ENCODE measurements at regions not wholly inside any gene's neighbourhood (a gene's known extent, or its start where the extent isn't known, plus 50 kb on each side); places are given as distances from the start of the nearest gene placed in this dataset.
"Not testable (repeated sequence)": the region's sequence is repeated elsewhere in the genome, so short reads cannot be mapped to it uniquely, and the experiment has no call there.

GRCh38 chr22:38375784-38376183 is 58.6 kb upstream of the CSNK1E start:
- DNase-seq (ENCODE audit: low read depth, low spot score); H3K4me3 ChIP-seq (ENCODE audit: low read depth, low read length); POLR2A ChIA-PET; CTCF ChIA-PET: not testable (repeated sequence)

DNA sequence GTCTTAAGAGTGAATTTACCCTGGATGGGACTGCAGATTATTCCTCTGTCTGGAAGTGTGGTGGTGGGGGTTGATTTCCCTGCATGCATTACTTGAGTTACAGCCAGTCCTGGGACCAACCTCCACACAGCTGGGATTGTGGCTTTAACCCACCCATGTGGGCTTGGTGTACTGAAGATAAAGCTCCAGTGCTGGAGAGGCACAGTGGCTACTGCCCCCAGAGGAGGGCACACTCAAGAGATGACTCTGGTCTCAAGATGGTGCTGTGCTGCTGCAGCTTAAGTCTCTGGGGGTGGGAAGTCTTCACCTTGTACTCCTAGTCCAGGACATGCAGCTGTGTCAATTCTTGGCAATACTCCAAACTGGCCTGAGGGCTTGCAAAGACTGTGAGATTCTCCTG is 57.8 kb upstream of the CSNK1E start:
- CTCF ChIA-PET; POLR2A ChIA-PET; H3K4me3 ChIP-seq (ENCODE audit: low read depth, low read length); DNase-seq (ENCODE audit: low read depth, low spot score): not testable (repeated sequence)

DNA sequence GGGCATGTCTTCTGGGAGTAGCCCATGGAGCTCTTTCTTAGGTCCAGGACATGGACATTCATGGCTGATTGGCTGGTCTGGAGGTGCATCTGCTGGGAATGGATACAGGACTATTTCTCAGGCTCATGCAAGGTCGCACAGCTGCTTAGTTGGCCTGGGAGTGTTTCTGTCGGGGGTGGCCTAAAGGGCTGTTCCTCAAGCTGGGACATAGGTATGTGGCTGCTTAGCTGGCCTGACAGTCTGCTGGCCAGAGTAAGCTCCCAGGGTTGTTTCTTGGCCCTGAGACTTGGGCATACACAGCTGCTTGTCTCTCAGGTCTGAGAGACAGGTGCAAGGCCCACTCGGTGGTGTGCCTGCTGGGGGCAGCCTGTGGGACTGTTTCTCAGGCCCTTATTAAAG is 57.2 kb upstream of the CSNK1E start:
- POLR2A ChIA-PET; H3K4me3 ChIP-seq (ENCODE audit: low read depth, low read length); DNase-seq (ENCODE audit: low read depth, low spot score); CTCF ChIA-PET: not testable (repeated sequence)

DNA sequence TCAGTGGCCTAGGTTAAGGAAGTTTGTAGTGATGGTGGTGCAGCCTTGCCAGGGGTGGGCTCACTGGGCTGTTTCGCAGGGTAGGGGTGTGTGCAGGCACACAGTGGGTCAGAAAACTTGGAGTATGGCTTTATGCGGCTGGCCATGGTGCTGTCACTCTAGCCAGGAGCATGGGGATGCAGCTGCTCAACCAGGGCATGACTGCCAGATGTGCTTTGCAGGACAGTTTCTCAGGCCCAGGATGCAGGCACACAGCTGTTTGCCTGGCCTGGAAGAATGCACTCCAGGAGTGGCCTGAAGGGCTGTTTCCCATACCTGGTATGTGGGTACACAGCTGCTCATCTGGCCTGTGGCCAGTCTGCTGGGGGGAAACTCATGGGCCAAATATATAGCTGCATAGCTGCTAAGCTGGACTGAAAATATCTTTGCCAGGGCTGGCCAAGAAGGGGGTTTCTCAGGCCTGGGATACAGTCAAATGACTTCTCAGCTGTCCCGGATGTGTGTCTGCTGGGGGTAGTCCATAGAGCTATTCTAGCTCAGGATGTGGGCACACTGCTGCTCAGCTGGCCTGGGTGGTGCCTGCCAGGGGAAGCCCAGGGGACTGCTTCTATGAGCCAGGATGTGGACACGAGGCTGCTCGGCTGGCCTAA is 56.7 kb upstream of the CSNK1E start:
- DNase-seq (ENCODE audit: low read depth, low spot score); H3K4me3 ChIP-seq (ENCODE audit: low read depth, low read length); POLR2A ChIA-PET; CTCF ChIA-PET: not testable (repeated sequence)

- H3K4me3 ChIP-seq (ENCODE audit: low read depth, low read length); POLR2A ChIA-PET; DNase-seq (ENCODE audit: low read depth, low spot score): not testable (repeated sequence)
- CTCF ChIA-PET, result interaction anchor here (0.9 kb wide), 1 partner anchor 19 kb away, joined by 3 read pairs; no protein-coding TSS in a partner anchor
Observed at GRCh38 chr22:38372665-38373064, 55.4 kb upstream of the CSNK1E start.

DNA sequence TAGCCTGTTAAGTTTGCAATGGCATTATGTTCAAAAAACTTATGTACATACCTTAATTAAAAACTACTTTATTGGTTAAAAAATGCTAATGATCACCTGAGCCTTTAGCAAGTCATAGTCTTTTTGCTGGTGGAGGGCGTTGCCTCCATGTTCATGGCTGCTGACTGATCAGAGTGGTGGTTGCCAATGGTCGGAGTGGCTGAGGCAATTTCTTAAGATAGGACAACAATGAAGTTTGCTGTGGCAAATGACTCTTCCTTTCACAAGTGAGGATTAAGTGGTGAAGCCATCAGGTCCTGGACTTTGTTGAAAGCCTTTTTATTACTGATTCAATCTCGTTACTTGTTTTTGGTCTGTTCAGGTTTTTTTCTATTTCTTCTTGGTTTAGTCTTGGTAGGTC is 53.3 kb upstream of the CSNK1E start:
- DNase-seq (ENCODE audit: low read depth, low spot score); POLR2A ChIA-PET; H3K4me3 ChIP-seq (ENCODE audit: low read depth, low read length): not testable (repeated sequence)
- CTCF ChIA-PET, result interaction anchor here (1.6 kb wide), 1 partner anchor 17 kb away, joined by 5 read pairs; no protein-coding TSS in a partner anchor

DNA sequence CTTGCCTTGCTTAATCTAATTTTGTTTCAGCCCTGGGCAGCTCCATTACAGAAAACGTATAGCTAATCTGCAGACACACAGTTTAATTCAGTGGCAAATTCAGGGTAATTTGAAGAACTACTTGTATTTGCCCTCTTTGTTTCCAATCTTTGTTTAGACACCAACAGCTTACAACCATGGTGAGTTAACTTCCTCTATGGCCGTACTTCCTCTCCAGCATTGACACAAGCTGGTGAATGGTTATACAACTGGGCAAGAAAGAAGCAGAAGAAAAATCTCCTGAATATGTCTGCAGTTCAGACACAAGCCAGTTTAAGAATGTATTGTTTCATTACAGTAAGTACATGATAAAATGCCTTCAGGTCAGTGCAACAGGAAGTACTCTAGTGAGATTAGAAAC is 51.9 kb upstream of the CSNK1E start:
- DNase-seq (ENCODE audit: low read depth, low spot score); H3K4me3 ChIP-seq (ENCODE audit: low read depth, low read length); POLR2A ChIA-PET: not testable (repeated sequence)
- CTCF ChIA-PET, result interaction anchor here (0.7 kb wide), 1 partner anchor 16 kb away, joined by 4 read pairs; no protein-coding TSS in a partner anchor

All from AG04449 (cell line).